K562 (cell line): ENCODE measurements at regions not wholly inside any gene's neighbourhood (a gene's known extent, or its start where the extent isn't known, plus 50 kb on each side); places are given as distances from the start of the nearest gene placed in this dataset.

ENCODE experiments used
- FOXJ3 ChIP-seq: sonication (generic); formaldehyde crosslinking; IDR thresholded peaks from 2 replicates; pipeline ENCODE4 v1.4.0; 2020; ENCODE audit warnings: mild to moderate bottlenecking, missing genetic modification reagents
- HNRNPL ChIP-seq: fragments of 200-400 bp; formaldehyde crosslinking; IDR thresholded peaks from 2 replicates; pipeline ENCODE4 v1.6.1; 2017; ENCODE audit warnings: low read depth, mild to moderate bottlenecking, low read length
- NCOA1 ChIP-seq: fragments of 450-650 bp; IDR thresholded peaks from 2 replicates; pipeline ENCODE4 v1.6.1; 2016; ENCODE audit warnings: low read depth
- PHF20 ChIP-seq: fragments of 450-650 bp; IDR thresholded peaks from 2 replicates; pipeline ENCODE4 v1.6.1; 2018; ENCODE audit not compliant: partially characterized antibody
- RBM15 ChIP-seq: fragments of 200-400 bp; formaldehyde crosslinking; IDR thresholded peaks from 2 replicates; pipeline ENCODE4 v1.6.1; 2018; ENCODE audit warnings: mild to moderate bottlenecking, low read length, moderate library complexity; ENCODE audit not compliant: insufficient read depth
- RFX5 ChIP-seq: IDR thresholded peaks from 2 replicates; pipeline ENCODE4 v1.6.1; 2011; ENCODE audit warnings: low read depth, mild to moderate bottlenecking, improper control_type of control experiment, low read length
- ZNF431 ChIP-seq: sonication (generic); formaldehyde crosslinking; IDR thresholded peaks from 2 replicates; pipeline ENCODE4 v1.8.0; 2022; ENCODE audit warnings: mild to moderate bottlenecking, missing genetic modification reagents
- ZNF589 ChIP-seq: fragments of 200-800 bp; sonication (Bioruptor generic); IDR thresholded peaks from 2 replicates; pipeline ENCODE4 v1.6.1; 2016; ENCODE audit warnings: low read depth, missing genetic modification characterization, missing compliant biosample characterization
- ZNF717 ChIP-seq: fragments of 250-450 bp; sonication (Bioruptor Pico); IDR thresholded peaks from 2 replicates; pipeline ENCODE4 v1.5.0; 2021
- TF ChIP-seq, protein P1 (sequence below): sonication (generic); formaldehyde crosslinking; IDR thresholded peaks from 2 replicates; pipeline ENCODE4 v1.8.0; 2023; ENCODE audit warnings: missing genetic modification reagents, mild to moderate bottlenecking, borderline replicate concordance
- TF ChIP-seq, protein P2 (sequence below): fragments of 450-650 bp; conservative IDR thresholded peaks from 2 replicates; pipeline ENCODE4 v1.6.1; 2016; ENCODE audit warnings: missing genetic modification characterization, low read depth, mild to moderate bottlenecking, missing compliant biosample characterization, moderate library complexity

- TF ChIP-seq, protein P1, sequence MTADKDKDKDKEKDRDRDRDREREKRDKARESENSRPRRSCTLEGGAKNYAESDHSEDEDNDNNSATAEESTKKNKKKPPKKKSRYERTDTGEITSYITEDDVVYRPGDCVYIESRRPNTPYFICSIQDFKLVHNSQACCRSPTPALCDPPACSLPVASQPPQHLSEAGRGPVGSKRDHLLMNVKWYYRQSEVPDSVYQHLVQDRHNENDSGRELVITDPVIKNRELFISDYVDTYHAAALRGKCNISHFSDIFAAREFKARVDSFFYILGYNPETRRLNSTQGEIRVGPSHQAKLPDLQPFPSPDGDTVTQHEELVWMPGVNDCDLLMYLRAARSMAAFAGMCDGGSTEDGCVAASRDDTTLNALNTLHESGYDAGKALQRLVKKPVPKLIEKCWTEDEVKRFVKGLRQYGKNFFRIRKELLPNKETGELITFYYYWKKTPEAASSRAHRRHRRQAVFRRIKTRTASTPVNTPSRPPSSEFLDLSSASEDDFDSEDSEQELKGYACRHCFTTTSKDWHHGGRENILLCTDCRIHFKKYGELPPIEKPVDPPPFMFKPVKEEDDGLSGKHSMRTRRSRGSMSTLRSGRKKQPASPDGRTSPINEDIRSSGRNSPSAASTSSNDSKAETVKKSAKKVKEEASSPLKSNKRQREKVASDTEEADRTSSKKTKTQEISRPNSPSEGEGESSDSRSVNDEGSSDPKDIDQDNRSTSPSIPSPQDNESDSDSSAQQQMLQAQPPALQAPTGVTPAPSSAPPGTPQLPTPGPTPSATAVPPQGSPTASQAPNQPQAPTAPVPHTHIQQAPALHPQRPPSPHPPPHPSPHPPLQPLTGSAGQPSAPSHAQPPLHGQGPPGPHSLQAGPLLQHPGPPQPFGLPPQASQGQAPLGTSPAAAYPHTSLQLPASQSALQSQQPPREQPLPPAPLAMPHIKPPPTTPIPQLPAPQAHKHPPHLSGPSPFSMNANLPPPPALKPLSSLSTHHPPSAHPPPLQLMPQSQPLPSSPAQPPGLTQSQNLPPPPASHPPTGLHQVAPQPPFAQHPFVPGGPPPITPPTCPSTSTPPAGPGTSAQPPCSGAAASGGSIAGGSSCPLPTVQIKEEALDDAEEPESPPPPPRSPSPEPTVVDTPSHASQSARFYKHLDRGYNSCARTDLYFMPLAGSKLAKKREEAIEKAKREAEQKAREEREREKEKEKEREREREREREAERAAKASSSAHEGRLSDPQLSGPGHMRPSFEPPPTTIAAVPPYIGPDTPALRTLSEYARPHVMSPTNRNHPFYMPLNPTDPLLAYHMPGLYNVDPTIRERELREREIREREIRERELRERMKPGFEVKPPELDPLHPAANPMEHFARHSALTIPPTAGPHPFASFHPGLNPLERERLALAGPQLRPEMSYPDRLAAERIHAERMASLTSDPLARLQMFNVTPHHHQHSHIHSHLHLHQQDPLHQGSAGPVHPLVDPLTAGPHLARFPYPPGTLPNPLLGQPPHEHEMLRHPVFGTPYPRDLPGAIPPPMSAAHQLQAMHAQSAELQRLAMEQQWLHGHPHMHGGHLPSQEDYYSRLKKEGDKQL (CRISPR knock-in tag) = no peak
- TF ChIP-seq ZNF589 (no peak), RBM15 (no peak), FOXJ3 (CRISPR knock-in tag) (no peak), RFX5 (no peak), PHF20 (no peak), HNRNPL (no peak), ZNF431 (no peak), NCOA1 (no peak), ZNF717 (no peak)
- TF ChIP-seq, protein P2, sequence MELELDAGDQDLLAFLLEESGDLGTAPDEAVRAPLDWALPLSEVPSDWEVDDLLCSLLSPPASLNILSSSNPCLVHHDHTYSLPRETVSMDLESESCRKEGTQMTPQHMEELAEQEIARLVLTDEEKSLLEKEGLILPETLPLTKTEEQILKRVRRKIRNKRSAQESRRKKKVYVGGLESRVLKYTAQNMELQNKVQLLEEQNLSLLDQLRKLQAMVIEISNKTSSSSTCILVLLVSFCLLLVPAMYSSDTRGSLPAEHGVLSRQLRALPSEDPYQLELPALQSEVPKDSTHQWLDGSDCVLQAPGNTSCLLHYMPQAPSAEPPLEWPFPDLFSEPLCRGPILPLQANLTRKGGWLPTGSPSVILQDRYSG = no peak
These were observed 148.0 kb upstream of the TPM1 start (continued) for GRCh38 chr15:62894322-62895085.
